ENCODE measurements at regions not wholly inside any gene's neighbourhood (a gene's known extent, or its start where the extent isn't known, plus 50 kb on each side); places are given as distances from the start of the nearest gene placed in this dataset.

GRCh38 chr5:170179626-170180025, 53.2 kb upstream of the C5orf58 start:
- TF ChIP-seq POLR2A (IDR thresholded peaks at IDR 0.05) (no peak), CTCF (IDR thresholded peaks at IDR 0.05) (no peak), POLR2AphosphoS5 (IDR thresholded peaks at IDR 0.05) (no peak)
